ENCODE measurements at regions not wholly inside any gene's neighbourhood (a gene's known extent, or its start where the extent isn't known, plus 50 kb on each side); places are given as distances from the start of the nearest gene placed in this dataset.

GRCh38 chr6:134400941-134401340 is 83.0 kb upstream of the SGK1 start:
- TF ChIP-seq CTCF (IDR thresholded peaks at IDR 0.05) (no peak), EZH2 (IDR thresholded peaks at IDR 0.05) (no peak), EZH2phosphoT487 (IDR thresholded peaks at IDR 0.05) (no peak)

Data from neural progenitor cell (in vitro differentiated cells).